ENCODE measurements at regions not wholly inside any gene's neighbourhood (a gene's known extent, or its start where the extent isn't known, plus 50 kb on each side); places are given as distances from the start of the nearest gene placed in this dataset.

DNA sequence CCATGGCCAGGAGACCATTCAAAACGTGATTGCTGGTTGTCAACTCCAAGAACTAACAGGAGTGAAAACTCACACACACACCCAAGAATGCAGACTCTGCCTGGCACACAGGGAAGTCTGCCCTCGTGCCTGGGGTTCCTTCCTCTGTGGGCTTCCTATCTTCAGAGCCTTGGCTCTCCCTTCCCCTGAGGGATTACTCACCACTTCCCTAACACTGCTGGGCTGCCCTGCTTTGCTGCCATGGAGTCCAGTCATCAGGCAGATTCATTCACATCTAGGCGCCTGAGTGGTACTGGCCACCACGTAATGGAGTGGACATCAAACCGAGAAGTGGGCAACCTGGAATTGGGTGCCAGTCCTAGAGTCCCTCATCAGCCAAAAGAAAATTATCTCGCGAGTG lies 76.4 kb upstream of the PRSS3 start:
- Histone ChIP-seq H3K4me1 (replicated peaks; ENCODE audit: insufficient read depth) (no peaks in the 10 kb centered on the region; the same call in 1 of the 2 replicates), H3K27ac (no peak overlapping the region), H3K79me2 (ENCODE audit: low read depth) (no peaks in the 10 kb centered on the region), H4K20me1 (ENCODE audit: insufficient read depth) (no peaks in the 10 kb centered on the region), H3K36me3 (ENCODE audit: low read depth) (no peaks in the 10 kb centered on the region), H3K4me2 (no peak overlapping the region), H3F3A (ENCODE audit: insufficient read depth, low read depth) (no peaks in the 10 kb centered on the region), H3K4me3 (no peak overlapping the region), H2AFZ (no peak overlapping the region), H3K9me2 (ENCODE audit: insufficient read depth) (no peaks in the 10 kb centered on the region), H3K27me3 (ENCODE audit: insufficient read depth, low read depth) (no peaks in the 10 kb centered on the region), H3K9me3 (ENCODE audit: insufficient read depth, low read depth) (no peaks in the 10 kb centered on the region)
- POLR2A ChIA-PET (ENCODE audit: unreplicated experiment) = no interaction called here
- no TSS peak for BruUV-seq (replicated peaks)
- CTCF ChIA-PET = no interaction called here
- intact Hi-C loops (cut with micrococcal nuclease; ENCODE audit: unreplicated experiment) = no loop called here
- no peak for DNase-seq
- TF ChIP-seq CTCF (conservative IDR thresholded peaks at IDR 0.05) = no peak
- TF ChIP-seq EZH2 (IDR thresholded peaks at IDR 0.05; ENCODE audit: low read depth) = no peak

GRCh38 chr9:33719581-33720374 lies 75.6 kb upstream of the PRSS3 start:
- TF ChIP-seq CTCF (conservative IDR thresholded peaks at IDR 0.05) = peak; percentile 54
- TF ChIP-seq EZH2 (IDR thresholded peaks at IDR 0.05; ENCODE audit: low read depth) = no peak
- Histone ChIP-seq H3K9me2 (ENCODE audit: insufficient read depth) (no peaks in the 10 kb centered on the region), H3K9me3 (ENCODE audit: insufficient read depth, low read depth) (no peaks in the 10 kb centered on the region), H3K27ac (no peak overlapping the region), H3K4me1 (replicated peaks; ENCODE audit: insufficient read depth) (no peaks in the 10 kb centered on the region; the same call in 1 of the 2 replicates), H3F3A (ENCODE audit: insufficient read depth, low read depth) (no peaks in the 10 kb centered on the region), H3K4me3 (no peak overlapping the region), H3K36me3 (ENCODE audit: low read depth) (no peaks in the 10 kb centered on the region), H3K27me3 (ENCODE audit: insufficient read depth, low read depth) (no peaks in the 10 kb centered on the region), H3K4me2 (no peak overlapping the region), H3K79me2 (ENCODE audit: low read depth) (no peaks in the 10 kb centered on the region), H2AFZ (no peak overlapping the region), H4K20me1 (ENCODE audit: insufficient read depth) (no peaks in the 10 kb centered on the region)
- CTCF ChIA-PET = no interaction called here
- POLR2A ChIA-PET (ENCODE audit: unreplicated experiment) = no interaction called here
- DNase-seq = peak in 1 of 2 experiments; percentile 19
- no TSS peak for BruUV-seq (replicated peaks)
- intact Hi-C loops (cut with micrococcal nuclease; ENCODE audit: unreplicated experiment) = loop anchor here (10.0 kb wide), 1 partner anchor 245 kb away; the partner anchor contains the start of gene NOL6

DNA sequence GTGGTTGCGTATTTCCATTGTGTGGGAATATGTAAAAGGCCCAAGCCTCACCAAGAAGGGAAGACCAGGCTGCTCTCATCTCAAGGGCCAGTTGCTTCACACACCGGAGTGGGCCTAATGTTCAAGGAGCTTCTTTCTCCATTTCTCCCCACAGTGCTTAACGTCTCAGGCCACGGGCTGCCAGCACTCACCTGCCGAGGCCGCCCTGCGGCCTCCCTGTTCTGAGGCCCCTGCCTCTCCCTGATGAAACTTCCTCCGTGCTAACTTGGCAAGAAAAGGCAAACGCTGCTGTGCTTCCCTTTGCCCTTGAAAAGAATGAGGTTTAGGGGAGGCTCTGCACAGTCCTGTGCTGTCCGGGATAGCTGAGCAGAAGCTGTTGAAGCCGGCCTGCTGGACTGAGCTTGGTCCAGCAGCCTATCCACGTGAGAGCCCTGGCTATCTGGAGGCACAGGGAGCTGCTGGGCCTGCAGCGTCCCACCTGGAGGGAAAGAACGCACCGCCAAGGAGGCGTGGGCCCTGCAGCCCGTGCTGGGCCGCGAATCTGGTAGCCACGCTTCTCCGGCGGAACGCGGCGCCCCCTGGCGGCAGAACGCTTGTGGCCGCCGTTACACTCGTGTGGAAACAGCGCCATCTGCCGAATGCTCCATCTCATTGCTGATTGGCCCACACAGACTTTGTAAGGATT lies 73.5 kb upstream of the PRSS3 start:
- Histone ChIP-seq H3K4me3 (no peak overlapping the region), H2AFZ (no peak overlapping the region), H3K4me1 (replicated peaks; ENCODE audit: insufficient read depth) (no peaks in the 10 kb centered on the region; the same call in 1 of the 2 replicates), H3K9me3 (ENCODE audit: insufficient read depth, low read depth) (no peaks in the 10 kb centered on the region), H3K4me2 (peak overlapping the region; percentile 59), H3K9me2 (ENCODE audit: insufficient read depth) (no peaks in the 10 kb centered on the region), H4K20me1 (ENCODE audit: insufficient read depth) (no peaks in the 10 kb centered on the region), H3K79me2 (ENCODE audit: low read depth) (no peaks in the 10 kb centered on the region), H3K27ac (no peak overlapping the region), H3K27me3 (ENCODE audit: insufficient read depth, low read depth) (no peaks in the 10 kb centered on the region), H3K36me3 (ENCODE audit: low read depth) (no peaks in the 10 kb centered on the region), H3F3A (ENCODE audit: insufficient read depth, low read depth) (no peaks in the 10 kb centered on the region)
- peak; percentile 55 to 81 for DNase-seq
- ChIA-PET POLR2A (ENCODE audit: unreplicated experiment) (no interaction called here), CTCF (interaction anchor here (0.6 to 2.1 kb wide), 2 partner anchors 98 to 266 kb away, joined by 3 to 8 read pairs; no protein-coding TSS in a partner anchor)
- TF ChIP-seq CTCF (conservative IDR thresholded peaks at IDR 0.05) (peak; percentile 93), EZH2 (IDR thresholded peaks at IDR 0.05; ENCODE audit: low read depth) (no peak)
- BruUV-seq (replicated peaks) = no TSS peak
- intact Hi-C loops (cut with micrococcal nuclease; ENCODE audit: unreplicated experiment) = loop anchor here (1.0 to 10.0 kb wide), 2 partner anchors 98 to 247 kb away; partner anchors contain the start of gene NOL6
